Urinary bladder (tissue), 3 donors: ENCODE measurements at regions not wholly inside any gene's neighbourhood (a gene's known extent, or its start where the extent isn't known, plus 50 kb on each side); places are given as distances from the start of the nearest gene placed in this dataset.
"Not testable (repeated sequence)": the region's sequence is repeated elsewhere in the genome, so short reads cannot be mapped to it uniquely, and the experiment has no call there.

Source experiments
- DNase-seq: peaks from one replicate; pipeline ENCODE4 v3.0.0-alpha.2; 2015; ENCODE audit errors: extremely low spot score
- H3K27ac ChIP-seq: one replicate; pipeline ENCODE4 v1.5.1; 2013; ENCODE audit warnings: low read depth, mild to moderate bottlenecking, moderate library complexity
- H3K36me3 ChIP-seq: one replicate; pipeline ENCODE4 v1.6.1; 2013; ENCODE audit warnings: mild to moderate bottlenecking, moderate library complexity; ENCODE audit not compliant: insufficient read depth
- H3K4me1 ChIP-seq: one replicate; pipeline ENCODE4 v1.6.1; 2013; ENCODE audit warnings: mild to moderate bottlenecking, moderate library complexity; ENCODE audit not compliant: insufficient read depth
- H3K4me3 ChIP-seq: one replicate; pipeline ENCODE4 v1.5.1; 2013; ENCODE audit warnings: low read depth, low read length
- WGBS: extraction: QIAGEN DNeasy Blood & Tissue Kit; methylation state at CpG from one replicate; pipeline ENCODE4 v1.1.7; 2013; 5-methylcytosine and 5-hydroxymethylcytosine counted together
- donor health status: healthy with polysubstance abuse.
- donor health status: healthy.

GRCh38 chr2:19635951-19636510, 265.8 kb downstream of the TTC32 start:
- no peaks in the 10 kb centered on the region for H3K36me3 ChIP-seq
- DNase-seq = no peak
- no peaks in the 10 kb centered on the region for H3K4me1 ChIP-seq
- WGBS = 82% methylated on average over 8 of the region's 8 CpGs
- H3K27ac ChIP-seq = no peak overlapping the region
- H3K4me3 ChIP-seq = no peak overlapping the region

- Histone ChIP-seq H3K27ac (no peak overlapping the region), H3K4me1 (no peaks in the 10 kb centered on the region), H3K4me3 (no peak overlapping the region), H3K36me3 (no peaks in the 10 kb centered on the region)
- DNase-seq = no peak
- 41% methylated on average over 5 of the region's 5 CpGs for WGBS
Measured at GRCh38 chr2:19632403-19632991, 269.3 kb downstream of the TTC32 start.

- no peak for DNase-seq
- H3K36me3 ChIP-seq = no peaks in the 10 kb centered on the region
- H3K4me3 ChIP-seq = no peak overlapping the region
- no peak overlapping the region for H3K27ac ChIP-seq
- no peaks in the 10 kb centered on the region for H3K4me1 ChIP-seq
- WGBS = 64% methylated on average over 1 of the region's 1 CpG
Measured at GRCh38 chr2:19631871-19632270, 269.9 kb downstream of the TTC32 start.

DNA sequence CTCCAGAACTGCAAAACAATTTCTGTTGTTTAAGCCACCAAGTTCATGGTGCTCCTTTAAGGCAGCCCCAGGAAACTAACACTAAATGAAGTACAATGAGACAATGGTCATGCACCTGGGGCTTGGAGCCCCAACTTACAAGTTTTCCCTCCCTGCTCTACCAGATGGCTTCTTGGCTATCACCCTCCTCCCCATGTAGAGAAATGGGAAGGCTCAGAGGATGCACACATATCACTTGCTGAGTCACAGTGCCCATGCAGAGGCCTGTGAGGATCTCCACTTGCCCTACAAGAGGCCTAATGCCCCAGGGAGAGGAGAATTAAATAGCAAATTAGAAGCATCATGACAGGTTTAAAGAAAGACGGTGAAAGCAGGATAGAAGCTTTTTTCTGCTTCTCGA, 270.9 kb downstream of the TTC32 start:
- Histone ChIP-seq H3K4me3 (no peak overlapping the region), H3K27ac (no peak overlapping the region), H3K36me3 (no peaks in the 10 kb centered on the region), H3K4me1 (no peaks in the 10 kb centered on the region)
- DNase-seq = no peak
- WGBS = 94% methylated on average over 2 of the region's 2 CpGs

GRCh38 chr2:19627359-19627758, 268.9 kb upstream of the OSR1 start:
- H3K36me3 ChIP-seq = no peaks in the 10 kb centered on the region
- DNase-seq = no peak
- no peak overlapping the region for H3K4me3 ChIP-seq
- H3K4me1 ChIP-seq = no peaks in the 10 kb centered on the region
- no peak overlapping the region for H3K27ac ChIP-seq

- no peak for DNase-seq
- no peak overlapping the region for H3K27ac ChIP-seq
- WGBS = 25% methylated on average over 1 of the region's 1 CpG
- H3K4me1 ChIP-seq = no peaks in the 10 kb centered on the region
- H3K4me3 ChIP-seq = no peak overlapping the region
- no peaks in the 10 kb centered on the region for H3K36me3 ChIP-seq
Measured at GRCh38 chr2:19623488-19623887, 265.1 kb upstream of the OSR1 start.

- Histone ChIP-seq H3K4me1 (no peaks in the 10 kb centered on the region), H3K36me3 (no peaks in the 10 kb centered on the region), H3K27ac (no peak overlapping the region), H3K4me3 (no peak overlapping the region)
- WGBS = 84% methylated on average over 1 of the region's 1 CpG
- no peak for DNase-seq
Measured at GRCh38 chr2:19617257-19617848, 258.9 kb upstream of the OSR1 start.

DNA sequence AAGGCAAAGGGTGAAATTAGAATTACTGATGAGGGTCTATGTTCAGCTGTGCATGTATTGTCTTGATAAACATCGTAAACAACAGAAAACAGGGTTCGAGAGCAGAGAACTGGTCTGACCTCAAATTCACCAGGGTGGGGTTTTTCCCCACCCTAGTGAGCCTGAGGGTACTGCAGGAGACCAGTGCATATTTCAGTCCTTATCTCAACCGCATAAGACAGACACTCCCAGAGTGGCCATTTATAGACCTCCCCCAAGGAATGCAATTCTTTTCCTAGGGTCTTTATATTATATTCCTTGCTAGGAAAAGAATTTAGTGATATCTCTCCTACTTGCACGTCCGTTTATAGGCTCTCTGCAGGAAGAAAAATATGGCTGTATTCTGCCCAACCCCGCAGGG, 257.0 kb upstream of the OSR1 start:
- WGBS = 77% methylated on average over 6 of the region's 6 CpGs

DNA sequence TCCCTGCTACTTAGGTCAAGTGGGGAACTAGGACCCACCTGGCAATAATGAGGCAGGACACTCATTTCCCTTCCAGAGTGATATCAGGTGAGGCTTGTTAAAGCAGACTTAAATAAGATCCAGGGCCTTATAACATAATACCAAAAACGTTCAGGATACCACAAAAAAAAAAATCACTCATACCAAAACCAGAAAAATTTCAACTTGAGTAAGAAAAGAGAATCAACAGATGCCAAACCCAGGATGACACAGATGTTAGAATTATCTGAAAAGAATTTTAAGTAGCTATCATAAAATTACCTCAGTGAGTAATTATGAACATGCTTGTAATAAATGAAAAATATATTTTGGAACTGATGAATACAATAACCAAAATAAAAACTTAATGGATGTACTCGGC, 255.6 kb upstream of the OSR1 start:
- Histone ChIP-seq H3K27ac (no peak overlapping the region), H3K36me3 (no peaks in the 10 kb centered on the region), H3K4me1 (no peaks in the 10 kb centered on the region), H3K4me3 (no peak overlapping the region)
- DNase-seq = no peak
- 49% methylated on average over 2 of the region's 2 CpGs for WGBS

More for the DNA sequence above, 257.0 kb upstream of the OSR1 start:
- not testable (repeated sequence) for H3K27ac ChIP-seq, DNase-seq, H3K4me3 ChIP-seq, H3K36me3 ChIP-seq, H3K4me1 ChIP-seq

DNA sequence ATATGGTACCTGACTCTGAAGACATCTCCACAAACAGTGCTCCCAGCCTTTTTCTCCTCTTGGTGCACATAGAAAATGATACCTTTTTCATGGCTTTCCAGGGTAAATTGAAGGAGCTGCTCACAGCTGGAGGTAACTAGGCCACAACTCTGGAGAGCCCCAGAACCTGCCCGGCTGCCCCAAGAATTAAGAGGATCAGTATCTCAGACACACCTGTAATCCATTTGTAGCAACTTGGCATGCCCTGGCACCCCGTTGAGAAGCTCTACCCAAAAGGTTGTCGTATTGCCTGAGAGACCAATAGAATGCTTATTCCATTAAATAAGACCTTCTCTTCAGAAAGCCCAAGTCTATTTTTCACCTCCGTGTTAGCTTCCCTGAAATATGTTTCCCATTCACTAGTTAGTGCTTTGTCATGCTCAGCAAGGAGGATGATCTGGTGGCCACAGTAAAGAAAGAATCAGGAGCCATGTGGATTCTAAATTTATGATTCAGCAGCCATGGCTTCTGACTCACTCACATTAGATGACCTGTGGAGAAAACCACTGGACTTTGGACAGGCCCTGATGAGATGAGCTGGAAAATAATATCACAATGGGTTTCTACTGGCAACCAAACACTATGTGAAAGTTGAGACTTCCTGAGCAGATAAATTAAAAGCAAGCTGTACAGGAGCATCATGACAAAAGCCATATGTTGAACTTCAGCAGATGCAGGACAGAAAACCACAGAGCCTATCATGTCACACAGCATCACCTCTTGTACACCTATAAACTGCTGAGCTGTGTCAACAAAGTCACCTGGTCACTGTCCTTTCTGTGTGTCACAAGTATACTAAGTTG, 253.3 kb upstream of the OSR1 start:
- H3K4me3 ChIP-seq = no peak overlapping the region
- WGBS = 75% methylated on average over 4 of the region's 4 CpGs
- H3K4me1 ChIP-seq = no peaks in the 10 kb centered on the region
- H3K36me3 ChIP-seq = no peaks in the 10 kb centered on the region
- no peak overlapping the region for H3K27ac ChIP-seq
- DNase-seq = no peak

DNA sequence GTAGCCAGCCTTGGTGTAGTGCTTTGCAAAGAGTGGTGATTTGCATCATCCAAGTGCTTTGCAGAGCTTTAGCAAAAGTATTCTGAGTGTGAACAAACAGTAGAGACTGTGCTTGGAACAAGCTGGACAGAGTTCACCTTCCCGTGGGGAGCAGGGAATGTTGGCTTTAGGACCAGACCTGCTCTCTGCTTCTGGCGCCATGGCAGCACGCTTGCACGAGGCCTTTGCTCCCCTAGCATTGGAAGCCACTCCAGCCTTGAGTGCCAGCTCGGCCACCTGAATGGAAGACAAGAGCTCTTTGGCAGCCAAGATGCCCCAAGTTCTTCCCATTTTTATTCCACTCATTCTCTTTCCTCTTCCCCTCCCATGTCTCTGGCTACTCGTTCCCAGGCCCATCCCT, 250.8 kb upstream of the OSR1 start:
- WGBS = 79% methylated on average over 6 of the region's 6 CpGs
- no peak overlapping the region for H3K27ac ChIP-seq
- no peak for DNase-seq
- H3K4me1 ChIP-seq = no peaks in the 10 kb centered on the region
- no peak overlapping the region for H3K4me3 ChIP-seq
- H3K36me3 ChIP-seq = no peaks in the 10 kb centered on the region

DNA sequence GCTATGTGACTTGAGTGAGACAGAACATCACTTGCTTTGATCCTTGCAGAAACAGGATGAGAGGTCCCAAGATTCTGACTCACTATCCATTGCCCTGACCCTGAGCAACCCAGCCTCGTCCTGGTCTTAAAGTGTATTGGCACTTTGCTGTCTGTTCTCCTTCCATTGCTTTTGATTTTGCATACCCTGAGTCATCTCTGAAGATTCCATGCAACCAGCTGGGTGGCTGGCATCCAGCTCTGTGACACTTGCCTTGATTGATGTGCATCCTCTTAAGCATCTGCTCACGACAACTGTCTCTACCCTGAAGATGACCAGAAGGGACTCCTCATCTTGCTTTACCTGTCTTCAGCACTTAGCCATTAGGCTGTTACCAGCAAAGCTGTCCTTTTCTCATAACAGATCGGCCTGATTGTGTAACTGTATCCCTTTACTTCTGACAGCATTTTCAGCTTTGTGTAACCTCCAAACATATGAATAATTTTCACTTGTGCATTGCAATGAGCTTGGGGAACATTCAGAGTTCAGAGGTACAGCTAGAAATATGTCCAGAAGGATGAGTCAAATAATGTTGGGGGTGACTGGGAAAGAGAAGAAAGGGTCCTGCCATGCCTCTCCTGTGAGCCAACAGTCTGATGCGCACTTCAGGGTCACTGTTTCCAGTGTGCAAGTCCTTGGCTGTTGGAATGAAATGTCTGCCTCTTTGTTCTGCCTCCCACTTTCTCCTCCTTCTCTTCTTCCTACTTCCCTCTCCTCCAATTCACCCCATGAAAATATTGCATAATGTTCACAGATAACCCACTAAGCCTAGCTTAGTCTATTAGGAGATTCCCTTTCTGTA, 249.7 kb upstream of the OSR1 start:
- no peaks in the 10 kb centered on the region for H3K36me3 ChIP-seq
- no peak for DNase-seq
- WGBS = 70% methylated on average over 4 of the region's 4 CpGs

GRCh38 chr2:19607400-19607799, 249.0 kb upstream of the OSR1 start:
- Histone ChIP-seq H3K4me1 (no peaks in the 10 kb centered on the region), H3K27ac (no peak overlapping the region), H3K4me3 (no peak overlapping the region), H3K36me3 (no peaks in the 10 kb centered on the region)
- DNase-seq = no peak
- WGBS = 86% methylated on average over 5 of the region's 5 CpGs

More for the DNA sequence above, 249.7 kb upstream of the OSR1 start:
- no peaks in the 10 kb centered on the region for H3K4me1 ChIP-seq
- no peak overlapping the region for H3K27ac ChIP-seq
- no peak overlapping the region for H3K4me3 ChIP-seq
